ENCODE measurements at regions not wholly inside any gene's neighbourhood (a gene's known extent, or its start where the extent isn't known, plus 50 kb on each side); places are given as distances from the start of the nearest gene placed in this dataset.

GRCh38 chr12:92557422-92557724, 145.4 kb upstream of the PLEKHG7 start:
- no peaks in the 10 kb centered on the region for H3K27me3 Mint-ChIP-seq (ENCODE audit: insufficient read depth, low read depth)

GRCh38 chr12:92556637-92557421, 146.0 kb upstream of the PLEKHG7 start:
- no peak overlapping the region for H3K4me3 Mint-ChIP-seq
- DNase-seq (ENCODE audit: low spot score), result no peak
- H3K9me3 Mint-ChIP-seq, result peaks cover 2% of the 10 kb centered on the region
- Histone ChIP-seq H3K27ac (no peak overlapping the region), H3F3A (ENCODE audit: low read depth) (no peaks in the 10 kb centered on the region), H3K9ac (no peak overlapping the region), H2AFZ (replicated peaks) (no peak overlapping the region), H3K27me3 (no peaks in the 10 kb centered on the region), H3K36me3 (no peaks in the 10 kb centered on the region), H3K9me3 (ENCODE audit: low read depth) (no peaks in the 10 kb centered on the region), H3K4me2 (no peak overlapping the region), H3K79me2 (ENCODE audit: low read depth) (no peaks in the 10 kb centered on the region), H3K4me1 (peaks cover 32% of the 10 kb centered on the region), H4K20me1 (ENCODE audit: low read depth) (no peaks in the 10 kb centered on the region), H3K4me3 (no peak overlapping the region)
- no peak overlapping the region for H3K27ac Mint-ChIP-seq
- TF ChIP-seq CTCF (IDR thresholded peaks at IDR 0.05) (no peak), EZH2 (IDR thresholded peaks at IDR 0.05) (no peak), EZH2phosphoT487 (IDR thresholded peaks at IDR 0.05) (no peak)
- peaks cover 3% of the 10 kb centered on the region for H3K4me1 Mint-ChIP-seq
- no peaks in the 10 kb centered on the region for H3K27me3 Mint-ChIP-seq (ENCODE audit: insufficient read depth, low read depth)
- H3K36me3 Mint-ChIP-seq, result no peaks in the 10 kb centered on the region

More at GRCh38 chr12:92557422-92557724, 145.4 kb upstream of the PLEKHG7 start:
- no peak overlapping the region for H3K27ac Mint-ChIP-seq
- no peak overlapping the region for H3K4me3 Mint-ChIP-seq
- TF ChIP-seq CTCF (IDR thresholded peaks at IDR 0.05) (no peak), EZH2phosphoT487 (IDR thresholded peaks at IDR 0.05) (no peak), EZH2 (IDR thresholded peaks at IDR 0.05) (no peak)
- Histone ChIP-seq H2AFZ (replicated peaks) (no peak overlapping the region), H3K27me3 (no peaks in the 10 kb centered on the region), H3K4me3 (no peak overlapping the region), H3F3A (ENCODE audit: low read depth) (no peaks in the 10 kb centered on the region), H3K79me2 (ENCODE audit: low read depth) (no peaks in the 10 kb centered on the region), H3K4me2 (no peak overlapping the region), H3K27ac (no peak overlapping the region), H3K9ac (no peak overlapping the region), H3K9me3 (ENCODE audit: low read depth) (no peaks in the 10 kb centered on the region), H4K20me1 (ENCODE audit: low read depth) (no peaks in the 10 kb centered on the region), H3K36me3 (no peaks in the 10 kb centered on the region), H3K4me1 (peaks cover 32% of the 10 kb centered on the region)
- H3K4me1 Mint-ChIP-seq, result peaks cover 3% of the 10 kb centered on the region
- no peaks in the 10 kb centered on the region for H3K36me3 Mint-ChIP-seq
- H3K9me3 Mint-ChIP-seq, result peaks cover 2% of the 10 kb centered on the region
- no peak for DNase-seq (ENCODE audit: low spot score)

GRCh38 chr12:92556141-92556540, 146.6 kb upstream of the PLEKHG7 start:
- no peak for DNase-seq (ENCODE audit: low spot score)

More at GRCh38 chr12:92556141-92556540, 146.6 kb upstream of the PLEKHG7 start:
- no peak overlapping the region for H3K9ac ChIP-seq
- no peak for TF ChIP-seq CTCF (IDR thresholded peaks at IDR 0.05)
- no peak for TF ChIP-seq EZH2phosphoT487 (IDR thresholded peaks at IDR 0.05)
- no peak for TF ChIP-seq EZH2 (IDR thresholded peaks at IDR 0.05)
- H3K79me2 ChIP-seq (ENCODE audit: low read depth), result no peaks in the 10 kb centered on the region
- H3K27ac Mint-ChIP-seq, result no peak overlapping the region
- no peaks in the 10 kb centered on the region for H4K20me1 ChIP-seq (ENCODE audit: low read depth)
- peaks cover 2% of the 10 kb centered on the region for H3K9me3 Mint-ChIP-seq
- H3K4me3 ChIP-seq, result no peak overlapping the region
- H3K9me3 ChIP-seq (ENCODE audit: low read depth), result no peaks in the 10 kb centered on the region
- no peaks in the 10 kb centered on the region for H3F3A ChIP-seq (ENCODE audit: low read depth)
- H3K4me2 ChIP-seq, result no peak overlapping the region
- no peak overlapping the region for H3K27ac ChIP-seq
- no peak overlapping the region for H2AFZ ChIP-seq (replicated peaks)
- no peak overlapping the region for H3K4me3 Mint-ChIP-seq
- H3K27me3 Mint-ChIP-seq (ENCODE audit: insufficient read depth, low read depth), result no peaks in the 10 kb centered on the region
- H3K27me3 ChIP-seq, result no peaks in the 10 kb centered on the region
- H3K4me1 Mint-ChIP-seq, result peaks cover 3% of the 10 kb centered on the region
- H3K36me3 ChIP-seq, result no peaks in the 10 kb centered on the region
- H3K4me1 ChIP-seq, result peaks cover 32% of the 10 kb centered on the region
- H3K36me3 Mint-ChIP-seq, result no peaks in the 10 kb centered on the region

Data from neural progenitor cell (in vitro differentiated cells).